NCI-H526 treated with DMSO at 0.1 percent for 48 hours (cell line): ENCODE measurements at regions not wholly inside any gene's neighbourhood (a gene's known extent, or its start where the extent isn't known, plus 50 kb on each side); places are given as distances from the start of the nearest gene placed in this dataset.

Source experiments
- DNase-seq: peaks from one replicate; lab custom pipeline; 2025; lab: John Stamatoyannopoulos, UW

GRCh38 chr11:110027627-110028371 lies 65.4 kb upstream of the ZC3H12C start:
- DNase-seq = no peak

GRCh38 chr11:110028921-110029320 lies 64.3 kb upstream of the ZC3H12C start:
- DNase-seq = no peak

GRCh38 chr11:110029714-110030113 lies 63.5 kb upstream of the ZC3H12C start:
- no peak for DNase-seq

- no peak for DNase-seq
These were observed 62.0 kb upstream of the ZC3H12C start for GRCh38 chr11:110031171-110031570.

GRCh38 chr11:110032259-110032658 lies 60.9 kb upstream of the ZC3H12C start:
- no peak for DNase-seq

- DNase-seq = no peak
These were observed 60.1 kb upstream of the ZC3H12C start for GRCh38 chr11:110032957-110033570.

GRCh38 chr11:110034806-110035205 lies 58.4 kb upstream of the ZC3H12C start:
- no peak for DNase-seq

- no peak for DNase-seq
These were observed 57.8 kb upstream of the ZC3H12C start for GRCh38 chr11:110035357-110035756.

- DNase-seq = no peak
These were observed 55.0 kb upstream of the ZC3H12C start for GRCh38 chr11:110038201-110038600.
